Lung (tissue), 11 donors: ENCODE measurements at regions not wholly inside any gene's neighbourhood (a gene's known extent, or its start where the extent isn't known, plus 50 kb on each side); places are given as distances from the start of the nearest gene placed in this dataset.

ENCODE experiments used
- ATAC-seq: fragments of 200-7000 bp; cut with Tn5 transposase; one replicate; pipeline ENCODE4 v1.9.1; 2020; ENCODE audit warnings: moderate number of reproducible peaks; ENCODE audit not compliant: insufficient read depth, low FRiP score
- DNase-seq, 3 donors: peaks; one replicate each; pipeline ENCODE4 v3.0.0-alpha.2; 2013 to 2017
- H3K27ac ChIP-seq, 2 donors: one replicate each; pipeline ENCODE4 v1.5.1; 2013; ENCODE audit warnings: mild to moderate bottlenecking in 2 of 2, moderate library complexity in 2 of 2, control low read depth in 1 of 2, inconsistent platforms in 1 of 2, low read depth in 1 of 2, low read length in 1 of 2
- H3K27me3 ChIP-seq, 3 donors: one replicate each; pipeline ENCODE4 v1.5.1; 2013; ENCODE audit warnings: low read length in 2 of 3; ENCODE audit not compliant: control insufficient read depth in 3 of 3, insufficient read depth in 3 of 3
- H3K36me3 ChIP-seq, 4 donors: one replicate each; pipeline ENCODE4 v1.5.1; 2013; ENCODE audit warnings: low read length in 4 of 4, mild to moderate bottlenecking in 1 of 4, moderate library complexity in 1 of 4; ENCODE audit not compliant: control insufficient read depth in 4 of 4, insufficient read depth in 4 of 4
- H3K4me1 ChIP-seq, 5 donors: one replicate each; pipeline ENCODE4 v1.5.1; 2013; ENCODE audit warnings: low read length in 5 of 5, mild to moderate bottlenecking in 2 of 5, moderate library complexity in 1 of 5; ENCODE audit not compliant: control insufficient read depth in 5 of 5, insufficient read depth in 5 of 5
- H3K4me3 ChIP-seq: one replicate; pipeline ENCODE4 v1.5.1; 2013; ENCODE audit warnings: mild to moderate bottlenecking, control low read depth, moderate library complexity
- H3K9ac ChIP-seq, 2 donors: one replicate each; pipeline ENCODE4 v1.5.1; 2013; ENCODE audit warnings: low read length in 2 of 2, control low read depth in 1 of 2; ENCODE audit not compliant: insufficient read depth in 1 of 2
- H3K9me3 ChIP-seq, 4 donors: one replicate each; pipeline ENCODE4 v1.5.1; 2013; ENCODE audit warnings: low read length in 3 of 4, mild to moderate bottlenecking in 1 of 4, moderate library complexity in 1 of 4; ENCODE audit not compliant: control insufficient read depth in 4 of 4, insufficient read depth in 3 of 4
- WGBS, 2 donors: extraction: QIAGEN DNeasy Blood & Tissue Kit; methylation state at CpG; one replicate each; pipeline ENCODE4 v1.1.7; 2013; 5-methylcytosine and 5-hydroxymethylcytosine counted together
- TF ChIP-seq, protein P1 (sequence below): IDR thresholded peaks from 2 replicates; pipeline ENCODE4 v1.5.1; 2012; ENCODE audit warnings: mild to moderate bottlenecking; ENCODE audit errors: control extremely low read depth, extremely low read depth
- donor health status: control.
- donor health status: control.
- donor health status: Bipolar disorder and iron deficiency.
- donor health status: healthy.
- donor health status: DM: yes; HTN: yes; CAD: no.

DNA sequence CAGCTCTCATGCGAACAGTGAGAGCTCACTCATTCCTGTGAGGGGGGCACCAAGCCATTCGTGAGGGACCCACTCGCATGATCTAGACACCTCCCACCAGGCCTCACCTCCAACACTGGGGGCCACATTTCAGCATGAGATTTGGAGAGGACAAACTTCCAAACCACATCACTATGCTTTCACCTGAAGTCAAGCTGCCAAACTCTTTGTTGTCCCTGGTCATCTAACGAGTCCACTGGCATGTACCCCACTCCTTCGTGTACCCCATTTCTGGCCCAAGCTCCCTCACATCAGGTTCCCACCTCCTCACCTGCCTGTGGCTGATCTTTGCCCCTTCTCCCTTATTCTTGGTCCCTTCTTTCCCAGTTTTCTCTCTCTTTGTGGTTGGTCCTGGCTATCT lies 198.9 kb downstream of the ADAMTS15 start:
- H3K9ac ChIP-seq, result peak overlapping the region in 1 of 2 donors; percentile 26
- TF ChIP-seq, protein P1, sequence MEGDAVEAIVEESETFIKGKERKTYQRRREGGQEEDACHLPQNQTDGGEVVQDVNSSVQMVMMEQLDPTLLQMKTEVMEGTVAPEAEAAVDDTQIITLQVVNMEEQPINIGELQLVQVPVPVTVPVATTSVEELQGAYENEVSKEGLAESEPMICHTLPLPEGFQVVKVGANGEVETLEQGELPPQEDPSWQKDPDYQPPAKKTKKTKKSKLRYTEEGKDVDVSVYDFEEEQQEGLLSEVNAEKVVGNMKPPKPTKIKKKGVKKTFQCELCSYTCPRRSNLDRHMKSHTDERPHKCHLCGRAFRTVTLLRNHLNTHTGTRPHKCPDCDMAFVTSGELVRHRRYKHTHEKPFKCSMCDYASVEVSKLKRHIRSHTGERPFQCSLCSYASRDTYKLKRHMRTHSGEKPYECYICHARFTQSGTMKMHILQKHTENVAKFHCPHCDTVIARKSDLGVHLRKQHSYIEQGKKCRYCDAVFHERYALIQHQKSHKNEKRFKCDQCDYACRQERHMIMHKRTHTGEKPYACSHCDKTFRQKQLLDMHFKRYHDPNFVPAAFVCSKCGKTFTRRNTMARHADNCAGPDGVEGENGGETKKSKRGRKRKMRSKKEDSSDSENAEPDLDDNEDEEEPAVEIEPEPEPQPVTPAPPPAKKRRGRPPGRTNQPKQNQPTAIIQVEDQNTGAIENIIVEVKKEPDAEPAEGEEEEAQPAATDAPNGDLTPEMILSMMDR, result no peak
- no peak overlapping the region for H3K4me3 ChIP-seq
- H3K27me3 ChIP-seq, result no peaks in the 10 kb centered on the region
- H3K36me3 ChIP-seq, result no peaks in the 10 kb centered on the region
- 88 to 92% methylated on average over 5 of the region's 5 CpGs for WGBS, 2 donors
- no peak for DNase-seq
- H3K9me3 ChIP-seq, result no peaks in the 10 kb centered on the region
- H3K27ac ChIP-seq, result no peak overlapping the region
- peaks cover 0 to 71% (median 27%) of the 10 kb centered on the region in 5 donors for H3K4me1 ChIP-seq
- no peak for ATAC-seq

DNA sequence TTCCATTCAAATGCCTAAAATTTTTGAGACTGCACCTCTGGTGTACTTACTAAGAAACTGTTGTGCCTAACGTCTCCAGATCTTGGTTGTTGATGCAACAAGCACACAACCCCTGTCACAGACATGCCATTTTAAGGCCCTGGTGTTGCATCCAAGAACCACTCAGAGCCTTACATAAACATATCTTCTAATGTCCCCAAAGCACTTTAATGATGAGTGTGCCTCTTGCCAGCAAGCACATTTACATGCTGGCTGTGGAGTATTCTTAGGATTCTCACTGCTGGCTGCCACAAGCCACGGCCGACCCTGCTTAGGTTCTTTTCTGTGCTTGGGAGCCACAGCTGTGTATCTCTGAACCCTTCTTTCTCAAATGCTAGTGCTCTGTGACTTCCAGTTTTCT lies 201.4 kb downstream of the ADAMTS15 start:
- peaks cover 12 to 82% (median 36%) of the 10 kb centered on the region in 5 donors for H3K4me1 ChIP-seq
- WGBS, 2 donors, result 54 to 71% methylated on average over 3 of the region's 3 CpGs
- no peak overlapping the region for H3K4me3 ChIP-seq
- no peaks in the 10 kb centered on the region for H3K27me3 ChIP-seq
- TF ChIP-seq, protein P1, result no peak
- H3K27ac ChIP-seq, result peak overlapping the region; percentile 20 to 70
- peak; percentile 67 to 83 (median 81) for DNase-seq
- H3K9me3 ChIP-seq, result no peaks in the 10 kb centered on the region
- ATAC-seq, result no peak
- H3K9ac ChIP-seq, result no peak overlapping the region
- H3K36me3 ChIP-seq, result no peaks in the 10 kb centered on the region

DNA sequence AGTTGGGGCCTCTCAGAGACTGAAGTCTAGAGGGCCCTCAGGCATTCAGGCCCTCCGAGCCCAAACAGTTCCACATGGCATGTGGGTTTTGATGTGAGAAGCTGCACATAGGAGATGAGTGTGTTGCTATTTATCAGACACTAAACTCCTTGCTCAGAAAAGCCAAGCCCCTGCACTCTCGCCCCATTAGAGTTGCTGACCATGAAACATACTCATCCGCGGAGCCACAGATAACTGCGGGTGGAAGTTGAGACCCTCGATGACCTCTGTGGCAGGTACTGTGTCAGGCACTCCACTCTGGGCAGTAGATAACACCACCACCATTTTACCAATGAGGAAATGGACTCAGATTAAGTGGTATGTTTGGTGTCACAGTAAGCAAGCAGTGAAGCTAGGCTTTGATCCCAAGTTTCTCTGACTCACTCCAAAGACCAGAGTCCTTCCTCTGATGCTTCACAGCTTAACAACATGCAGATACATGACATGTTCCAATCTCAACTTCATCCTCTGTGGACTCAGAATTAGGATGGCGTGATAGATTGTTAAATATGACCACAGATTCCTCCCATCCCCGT lies 202.1 kb downstream of the ADAMTS15 start:
- H3K4me3 ChIP-seq, result no peak overlapping the region
- H3K27ac ChIP-seq, result peak overlapping the region; percentile 4 to 70
- H3K4me1 ChIP-seq, result peaks cover 12 to 84% (median 36%) of the 10 kb centered on the region in 5 donors
- TF ChIP-seq, protein P1, result no peak
- ATAC-seq (no peak), DNase-seq (peak in 2 of 3 donors; percentile 45 to 58)
- no peaks in the 10 kb centered on the region for H3K36me3 ChIP-seq
- H3K27me3 ChIP-seq, result no peaks in the 10 kb centered on the region
- H3K9ac ChIP-seq, result peak overlapping the region in 1 of 2 donors; percentile 19
- WGBS, 2 donors, result 85 to 87% methylated on average over 8 of the region's 8 CpGs
- H3K9me3 ChIP-seq, result no peaks in the 10 kb centered on the region
